CD4-positive, CD25-positive, alpha-beta regulatory T cell (primary cell): ENCODE measurements at regions not wholly inside any gene's neighbourhood (a gene's known extent, or its start where the extent isn't known, plus 50 kb on each side); places are given as distances from the start of the nearest gene placed in this dataset.

Source experiments
- ATAC-seq, 2 donors: fragments of 150-1000 bp; cut with Tn5 transposase; one replicate each; pipeline ENCODE4 v1.10.0; 2021; ENCODE audit warnings: low read depth in 2 of 2, moderate number of reproducible peaks in 2 of 2, moderate library complexity in 1 of 2
- DNase-seq, 3 donors: peaks; one replicate each; pipeline versions ENCODE4 v3.0.0 to v3.0.0-alpha.2; 2012 to 2022; ENCODE audit warnings: mixed read lengths in 1 of 3
- H3K27ac ChIP-seq: one replicate; pipeline ENCODE4 v1.7.0; 2013; ENCODE audit warnings: mild to moderate bottlenecking, low read length; ENCODE audit not compliant: insufficient read depth, poor library complexity, severe bottlenecking
- H3K27me3 ChIP-seq: one replicate; pipeline ENCODE4 v1.7.0; 2013; ENCODE audit warnings: low read length; ENCODE audit not compliant: control insufficient read depth, insufficient read depth
- H3K36me3 ChIP-seq: one replicate; pipeline ENCODE4 v1.7.0; 2013; ENCODE audit warnings: mild to moderate bottlenecking, low read length, moderate library complexity; ENCODE audit not compliant: control insufficient read depth, insufficient read depth
- H3K4me1 ChIP-seq: 2 replicates; pipeline ENCODE4 v1.7.0; 2013; ENCODE audit warnings: mild to moderate bottlenecking, low read length; ENCODE audit not compliant: insufficient read depth, control insufficient read depth, poor library complexity, severe bottlenecking
- H3K4me3 ChIP-seq: one replicate; pipeline ENCODE4 v1.7.0; 2013; ENCODE audit warnings: low read depth, mild to moderate bottlenecking, low read length, moderate library complexity
- H3K9me3 ChIP-seq, 2 experiments: 1 replicate in 1 of 2; 2 replicates in 1 of 2; pipeline ENCODE4 v1.7.0; 2013; ENCODE audit warnings: low read length in 2 of 2, mild to moderate bottlenecking in 1 of 2, moderate library complexity in 1 of 2; ENCODE audit not compliant: control insufficient read depth in 2 of 2
- H3K27ac Mint-ChIP-seq, 3 donors: one replicate each; pipeline ENCODE4 v1.8.0; 2020 to 2022; ENCODE audit warnings: mild to moderate bottlenecking in 3 of 3, mixed read lengths in 3 of 3, moderate library complexity in 2 of 3
- H3K27me3 Mint-ChIP-seq: one replicate; pipeline ENCODE4 v1.8.0; 2022; ENCODE audit warnings: mild to moderate bottlenecking, mixed read lengths
- H3K36me3 Mint-ChIP-seq: one replicate; pipeline ENCODE4 v1.8.0; 2020; ENCODE audit warnings: mixed read lengths
- H3K4me1 Mint-ChIP-seq, 4 donors: one replicate each; pipeline ENCODE4 v1.8.0; 2020 to 2022; ENCODE audit warnings: mixed read lengths in 4 of 4, mild to moderate bottlenecking in 1 of 4
- H3K4me3 Mint-ChIP-seq, 4 donors: one replicate each; pipeline ENCODE4 v1.8.0; 2020 to 2022; ENCODE audit warnings: mild to moderate bottlenecking in 4 of 4, mixed read lengths in 4 of 4, moderate library complexity in 3 of 4
- H3K9me3 Mint-ChIP-seq, 7 donors: one replicate each; pipeline ENCODE4 v1.8.0; 2020 to 2022; ENCODE audit warnings: mixed read lengths in 7 of 7, mild to moderate bottlenecking in 3 of 7, moderate library complexity in 2 of 7

DNA sequence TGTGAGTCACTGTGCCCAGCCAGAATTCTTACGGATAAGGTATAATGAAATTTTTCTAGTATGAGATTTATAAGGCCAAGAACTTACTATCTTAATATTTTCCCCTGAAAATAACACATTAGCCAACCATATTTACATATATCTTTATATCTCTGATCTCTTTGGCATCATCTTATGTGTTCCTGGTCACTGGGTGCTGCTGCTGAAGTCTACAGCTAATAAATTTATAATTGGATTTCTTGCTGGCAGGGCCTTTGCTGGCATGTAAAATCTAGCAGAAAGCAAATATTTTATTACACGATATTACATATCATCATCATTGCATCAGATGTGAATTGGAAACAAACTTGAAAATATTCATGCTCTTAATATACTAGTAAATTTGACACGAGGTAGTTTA lies 590.7 kb downstream of the ANXA1 start:
- Mint-ChIP-seq H3K36me3 (no peaks in the 10 kb centered on the region), H3K27ac (no peak overlapping the region), H3K9me3 (peaks cover 0 to 13% (median 4%) of the 10 kb centered on the region in 7 donors), H3K4me1 (no peaks in the 10 kb centered on the region), H3K4me3 (no peak overlapping the region), H3K27me3 (no peaks in the 10 kb centered on the region)
- Histone ChIP-seq H3K27me3 (no peaks in the 10 kb centered on the region), H3K27ac (no peak overlapping the region), H3K36me3 (no peaks in the 10 kb centered on the region), H3K4me1 (no peaks in the 10 kb centered on the region), H3K9me3 (no peaks in the 10 kb centered on the region), H3K4me3 (no peak overlapping the region)
- DNase-seq (no peak), ATAC-seq (no peak)

DNA sequence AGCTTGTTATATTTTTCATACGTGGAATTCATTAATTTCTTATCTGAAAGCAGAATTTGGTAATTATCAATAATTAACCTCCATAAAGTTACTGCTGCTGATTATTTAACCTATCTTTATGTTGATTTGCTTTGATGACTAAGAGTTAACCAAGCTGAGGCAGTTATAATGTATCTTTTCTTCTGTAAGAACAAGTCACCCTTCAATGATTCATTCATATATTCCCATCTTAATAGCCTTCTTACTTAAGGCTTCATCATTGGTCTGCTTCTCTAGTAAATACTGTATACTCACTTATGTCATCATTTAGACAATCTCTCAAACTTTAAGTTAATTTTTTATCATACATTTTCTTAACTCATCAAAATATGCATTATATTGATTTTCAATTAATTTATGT lies 592.2 kb downstream of the ANXA1 start:
- H3K4me1 ChIP-seq = no peaks in the 10 kb centered on the region
- no peaks in the 10 kb centered on the region for H3K36me3 Mint-ChIP-seq
- H3K36me3 ChIP-seq = no peaks in the 10 kb centered on the region
- no peak overlapping the region for H3K27ac Mint-ChIP-seq
- no peak overlapping the region for H3K4me3 Mint-ChIP-seq
- H3K27me3 Mint-ChIP-seq = no peaks in the 10 kb centered on the region
- H3K27me3 ChIP-seq = no peaks in the 10 kb centered on the region
- H3K4me1 Mint-ChIP-seq = no peaks in the 10 kb centered on the region
- peaks cover 2 to 20% (median 4%) of the 10 kb centered on the region in 7 donors for H3K9me3 Mint-ChIP-seq
- ATAC-seq (no peak), DNase-seq (no peak)
- H3K4me3 ChIP-seq = no peak overlapping the region
- no peaks in the 10 kb centered on the region for H3K9me3 ChIP-seq
- H3K27ac ChIP-seq = no peak overlapping the region

DNA sequence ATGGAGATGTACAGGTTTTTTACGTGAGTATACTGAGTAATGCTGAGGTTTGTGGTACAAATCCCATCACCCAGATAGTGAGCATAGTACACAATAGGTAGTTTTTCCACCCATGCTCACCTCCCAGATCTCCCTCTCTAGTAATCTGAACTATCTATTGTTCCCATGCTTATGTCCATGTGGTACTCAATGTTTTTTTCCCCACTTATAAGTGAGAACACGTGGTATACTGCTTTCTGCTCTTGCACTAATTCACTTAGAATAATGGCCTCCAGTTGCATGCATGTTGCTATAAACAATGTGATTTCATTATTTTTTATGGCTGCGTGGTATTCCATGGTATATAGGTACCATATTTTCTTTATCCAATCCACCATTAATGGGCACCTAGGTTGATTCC lies 593.9 kb downstream of the ANXA1 start:
- no peaks in the 10 kb centered on the region for H3K36me3 Mint-ChIP-seq
- H3K4me3 ChIP-seq = no peak overlapping the region

DNA sequence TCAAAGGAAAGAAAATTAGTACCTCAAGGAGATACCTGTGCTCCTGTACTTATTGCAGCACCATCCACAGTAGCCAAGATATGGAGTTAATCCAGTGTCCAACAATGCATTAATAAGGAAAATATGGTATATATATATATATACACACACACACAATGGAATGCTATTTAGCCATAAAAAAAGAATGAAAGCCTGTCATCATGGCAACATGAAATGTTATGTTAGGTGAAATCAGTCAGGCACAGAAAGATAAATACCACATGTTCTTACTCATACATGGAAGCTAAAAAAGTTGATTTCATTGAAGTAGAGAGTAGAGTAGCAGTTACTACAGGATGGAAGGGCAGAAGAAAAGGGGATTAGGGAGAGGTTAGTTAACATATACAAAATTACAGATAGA lies 601.5 kb downstream of the ANXA1 start:
- Mint-ChIP-seq H3K4me1 (no peaks in the 10 kb centered on the region), H3K4me3 (no peak overlapping the region), H3K27me3 (no peaks in the 10 kb centered on the region), H3K27ac (no peak overlapping the region), H3K36me3 (no peaks in the 10 kb centered on the region), H3K9me3 (peaks cover 0 to 16% (median 4%) of the 10 kb centered on the region in 7 donors)
- Histone ChIP-seq H3K4me1 (no peaks in the 10 kb centered on the region), H3K36me3 (no peaks in the 10 kb centered on the region), H3K27me3 (no peaks in the 10 kb centered on the region), H3K9me3 (peaks cover 0 to 2% of the 10 kb centered on the region in 2 experiments), H3K4me3 (no peak overlapping the region), H3K27ac (no peak overlapping the region)
- ATAC-seq = no peak
- no peak for DNase-seq

More for the DNA sequence above, 593.9 kb downstream of the ANXA1 start:
- ATAC-seq = no peak
- Mint-ChIP-seq H3K27me3 (no peaks in the 10 kb centered on the region), H3K9me3 (peaks cover 4 to 28% (median 7%) of the 10 kb centered on the region in 7 donors), H3K4me1 (no peaks in the 10 kb centered on the region), H3K27ac (no peak overlapping the region), H3K4me3 (no peak overlapping the region)
- Histone ChIP-seq H3K9me3 (no peaks in the 10 kb centered on the region), H3K27ac (no peak overlapping the region), H3K27me3 (no peaks in the 10 kb centered on the region), H3K36me3 (no peaks in the 10 kb centered on the region), H3K4me1 (no peaks in the 10 kb centered on the region)
- no peak for DNase-seq

DNA sequence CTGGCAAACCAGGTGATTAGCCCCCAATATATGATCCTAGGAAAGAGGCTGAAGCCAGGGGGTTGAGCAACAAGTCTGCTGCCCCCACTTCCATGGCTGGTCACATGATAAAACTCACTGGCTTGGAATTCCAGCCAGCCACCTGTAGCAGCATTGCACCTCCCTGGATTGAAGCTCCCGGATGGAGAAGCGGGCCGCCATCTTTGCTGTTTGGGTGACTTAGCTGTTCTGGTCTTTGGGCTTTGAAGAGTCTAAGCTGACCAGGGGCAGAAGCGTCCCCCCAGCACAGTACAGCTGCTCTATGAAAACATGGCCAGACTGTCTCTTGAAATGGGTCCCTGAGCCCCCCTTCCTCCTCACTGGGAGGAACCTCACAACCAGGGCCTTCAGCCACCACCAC lies 610.2 kb downstream of the ANXA1 start:
- no peaks in the 10 kb centered on the region for H3K4me1 ChIP-seq
- no peaks in the 10 kb centered on the region for H3K27me3 ChIP-seq
- Mint-ChIP-seq H3K4me1 (no peaks in the 10 kb centered on the region), H3K36me3 (no peaks in the 10 kb centered on the region), H3K27me3 (no peaks in the 10 kb centered on the region), H3K9me3 (peaks cover 4 to 17% (median 7%) of the 10 kb centered on the region in 7 donors), H3K4me3 (no peak overlapping the region), H3K27ac (no peak overlapping the region)
- no peak for DNase-seq
- peaks cover 0 to 8% of the 10 kb centered on the region in 2 experiments for H3K9me3 ChIP-seq
- H3K36me3 ChIP-seq = no peaks in the 10 kb centered on the region
- H3K4me3 ChIP-seq = no peak overlapping the region
- ATAC-seq = no peak
- no peak overlapping the region for H3K27ac ChIP-seq

DNA sequence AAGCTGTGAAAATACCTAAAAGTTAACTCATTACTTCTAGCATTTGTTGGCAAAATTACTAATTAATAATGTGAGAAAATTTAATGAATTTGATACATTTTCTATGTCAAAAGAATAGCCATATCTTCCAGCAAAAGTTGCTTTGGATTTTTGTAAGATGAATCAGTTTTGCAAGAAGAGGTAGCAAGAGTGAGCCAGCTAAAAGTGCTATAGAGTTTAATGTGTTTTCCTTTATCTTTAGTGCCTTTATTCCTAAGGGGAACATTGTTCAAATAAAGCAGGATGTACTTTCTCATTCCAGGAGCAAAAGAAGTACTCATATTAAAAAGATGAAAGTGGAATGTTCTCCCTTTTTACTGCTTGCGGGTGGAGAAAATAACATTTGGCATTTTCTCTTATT lies 622.2 kb downstream of the ANXA1 start:
- Histone ChIP-seq H3K4me1 (no peaks in the 10 kb centered on the region), H3K27ac (no peak overlapping the region), H3K36me3 (no peaks in the 10 kb centered on the region), H3K27me3 (no peaks in the 10 kb centered on the region), H3K9me3 (no peaks in the 10 kb centered on the region), H3K4me3 (no peak overlapping the region)
- Mint-ChIP-seq H3K4me3 (no peak overlapping the region), H3K4me1 (no peaks in the 10 kb centered on the region), H3K9me3 (peaks cover 0 to 8% (median 2%) of the 10 kb centered on the region in 7 donors), H3K27ac (no peak overlapping the region), H3K36me3 (no peaks in the 10 kb centered on the region), H3K27me3 (no peaks in the 10 kb centered on the region)
- DNase-seq = no peak
- no peak for ATAC-seq

DNA sequence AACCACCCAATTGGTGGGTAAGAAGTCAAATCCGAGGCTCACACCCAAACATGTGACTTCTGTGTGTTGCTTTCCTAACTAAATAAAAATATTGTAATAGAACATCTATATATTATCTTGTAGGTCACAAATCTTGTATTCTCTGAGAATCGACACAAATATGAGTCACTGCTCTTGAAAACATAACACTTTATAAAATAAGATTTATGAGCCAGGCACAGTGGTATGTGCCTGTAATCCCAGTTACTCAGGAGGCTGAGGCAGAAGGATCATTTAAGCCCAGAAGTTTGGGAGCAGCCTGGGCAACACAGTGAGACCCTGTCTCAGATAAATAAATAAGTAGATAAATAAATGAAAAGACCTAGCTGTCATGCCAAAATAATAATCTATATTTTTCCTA lies 624.1 kb downstream of the ANXA1 start:
- Mint-ChIP-seq H3K9me3 (peaks cover 0 to 10% (median 2%) of the 10 kb centered on the region in 7 donors), H3K4me1 (no peaks in the 10 kb centered on the region), H3K27me3 (no peaks in the 10 kb centered on the region), H3K27ac (no peak overlapping the region), H3K4me3 (no peak overlapping the region), H3K36me3 (no peaks in the 10 kb centered on the region)
- ATAC-seq (no peak), DNase-seq (no peak)
- Histone ChIP-seq H3K9me3 (no peaks in the 10 kb centered on the region), H3K27ac (no peak overlapping the region), H3K4me1 (no peaks in the 10 kb centered on the region), H3K36me3 (no peaks in the 10 kb centered on the region), H3K4me3 (no peak overlapping the region), H3K27me3 (no peaks in the 10 kb centered on the region)

DNA sequence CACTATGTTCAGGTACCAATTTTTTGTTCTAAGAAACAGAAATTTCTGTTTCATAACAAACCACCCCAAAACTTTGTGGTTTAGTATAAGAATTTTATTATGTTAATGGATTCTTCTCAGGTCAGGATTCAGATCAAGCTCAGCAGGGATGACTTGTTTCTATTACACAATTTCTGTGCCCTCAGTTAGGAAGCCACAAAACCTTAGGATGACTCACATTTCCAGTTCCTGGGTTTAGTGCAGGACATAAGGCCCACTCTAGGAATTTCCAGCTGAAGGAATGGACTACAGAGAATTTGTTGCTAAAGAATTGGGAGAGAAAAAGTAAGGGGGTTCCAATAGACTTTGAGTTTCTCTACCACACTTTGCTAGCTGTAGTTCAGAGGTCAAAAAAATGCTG lies 629.3 kb downstream of the ANXA1 start:
- Mint-ChIP-seq H3K27me3 (no peaks in the 10 kb centered on the region), H3K4me3 (no peak overlapping the region), H3K36me3 (no peaks in the 10 kb centered on the region), H3K27ac (no peak overlapping the region), H3K9me3 (peaks cover 0 to 17% (median 6%) of the 10 kb centered on the region in 7 donors), H3K4me1 (no peaks in the 10 kb centered on the region)
- no peaks in the 10 kb centered on the region for H3K4me1 ChIP-seq
- no peaks in the 10 kb centered on the region for H3K36me3 ChIP-seq
- H3K27me3 ChIP-seq = no peaks in the 10 kb centered on the region
- DNase-seq = no peak
- ATAC-seq = no peak
- peaks cover 0 to 3% of the 10 kb centered on the region in 2 experiments for H3K9me3 ChIP-seq
- H3K4me3 ChIP-seq = no peak overlapping the region
- H3K27ac ChIP-seq = no peak overlapping the region
